ENCODE measurements at regions not wholly inside any gene's neighbourhood (a gene's known extent, or its start where the extent isn't known, plus 50 kb on each side); places are given as distances from the start of the nearest gene placed in this dataset.

DNA sequence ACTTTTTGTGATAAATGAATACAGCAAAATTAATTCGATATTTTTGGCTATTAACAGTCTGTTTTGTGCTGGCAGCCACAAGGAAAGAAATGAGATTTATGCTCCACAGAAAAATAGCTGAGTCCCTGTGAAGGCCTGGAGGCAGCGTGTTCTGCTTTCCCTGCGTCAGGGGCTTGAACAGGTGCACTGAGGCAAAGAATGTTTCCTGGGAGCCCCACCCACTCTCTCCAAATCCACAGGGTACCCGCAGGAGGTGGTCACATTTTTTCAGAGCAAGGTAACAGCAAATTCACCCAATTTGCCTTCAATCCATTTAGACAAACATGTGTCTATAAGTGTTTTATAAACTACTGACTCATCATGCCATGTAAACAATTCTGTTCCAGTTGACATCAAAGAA, 308.1 kb downstream of the TCERG1L start:
- TF ChIP-seq EP300 (IDR thresholded peaks at IDR 0.05) (no peak), POLR2A (IDR thresholded peaks at IDR 0.05) (no peak)
- TF ChIP-seq, protein P1, sequence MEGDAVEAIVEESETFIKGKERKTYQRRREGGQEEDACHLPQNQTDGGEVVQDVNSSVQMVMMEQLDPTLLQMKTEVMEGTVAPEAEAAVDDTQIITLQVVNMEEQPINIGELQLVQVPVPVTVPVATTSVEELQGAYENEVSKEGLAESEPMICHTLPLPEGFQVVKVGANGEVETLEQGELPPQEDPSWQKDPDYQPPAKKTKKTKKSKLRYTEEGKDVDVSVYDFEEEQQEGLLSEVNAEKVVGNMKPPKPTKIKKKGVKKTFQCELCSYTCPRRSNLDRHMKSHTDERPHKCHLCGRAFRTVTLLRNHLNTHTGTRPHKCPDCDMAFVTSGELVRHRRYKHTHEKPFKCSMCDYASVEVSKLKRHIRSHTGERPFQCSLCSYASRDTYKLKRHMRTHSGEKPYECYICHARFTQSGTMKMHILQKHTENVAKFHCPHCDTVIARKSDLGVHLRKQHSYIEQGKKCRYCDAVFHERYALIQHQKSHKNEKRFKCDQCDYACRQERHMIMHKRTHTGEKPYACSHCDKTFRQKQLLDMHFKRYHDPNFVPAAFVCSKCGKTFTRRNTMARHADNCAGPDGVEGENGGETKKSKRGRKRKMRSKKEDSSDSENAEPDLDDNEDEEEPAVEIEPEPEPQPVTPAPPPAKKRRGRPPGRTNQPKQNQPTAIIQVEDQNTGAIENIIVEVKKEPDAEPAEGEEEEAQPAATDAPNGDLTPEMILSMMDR (IDR thresholded peaks at IDR 0.05): no peak
